K562 (cell line): ENCODE measurements at regions not wholly inside any gene's neighbourhood (a gene's known extent, or its start where the extent isn't known, plus 50 kb on each side); places are given as distances from the start of the nearest gene placed in this dataset.
A peak's percentile ranks its signal among the peaks of the same experiment; 100 is the strongest.

Experiments
- ATAC-seq: fragments of 200-7000 bp; cut with Tn5 transposase; 3 replicates; pipeline ENCODE4 v1.9.1; 2020; ENCODE audit warnings: moderate library complexity
- BruUV-seq: library from RNA; stranded (reverse); fragments of 400-500 nt; replicated peaks from 2 replicates; lab custom pipeline; 2021; lab: Mats Ljungman, UMichigan
- CTCF ChIA-PET: fragments of 300-600 bp; formaldehyde crosslinking; extraction: SDS; loops from one replicate; lab custom pipeline; 2021; ENCODE audit warnings: low intra/inter-chr PET ratio; lab: Yijun Ruan, JAX
- POLR2A ChIA-PET: fragments of 300-600, 350-650 bp; sonication (Branson Sonifier 250); formaldehyde crosslinking; extraction: SDS; loops from one replicate; lab custom pipeline; 2021; ENCODE audit warnings: antibody characterized with exemption, inconsistent platforms; lab: Yijun Ruan, JAX
- DNase-seq, 4 experiments: peaks; one replicate each; pipeline versions ENCODE4 v3.0.0 to v3.0.0-alpha.2; 2011 to 2018; ENCODE audit warnings: low spot score in 3 of 4, mixed read lengths in 3 of 4; ENCODE audit errors: extremely low read depth in 1 of 4
- FAIRE-seq: peaks from 2 replicates; lab custom pipeline; 2011; peaks lifted over from hg19 to GRCh38; lab: Jason Lieb, UNC
- H2AFZ ChIP-seq: 2 replicates; pipeline ENCODE4 v1.6.0; 2011; ENCODE audit warnings: low read depth, low read length, control low read depth, inconsistent platforms
- H3K27ac ChIP-seq: fragments of 200-600 bp; 3 replicates; pipeline ENCODE4 v1.8.0; 2011; ENCODE audit warnings: low read depth, mild to moderate bottlenecking, control low read depth, inconsistent platforms, low read length, moderate library complexity, mixed read lengths; ENCODE audit errors: extremely low read depth
- H3K27me3 ChIP-seq, 2 experiments: fragments of 300-600 bp in 1 of 2; 2 replicates in 1 of 2; 3 replicates in 1 of 2; pipeline versions ENCODE4 v1.6.0 to v1.8.0; 2011; ENCODE audit warnings: inconsistent platforms in 2 of 2, low read length in 2 of 2, mild to moderate bottlenecking in 1 of 2, mixed read lengths in 1 of 2, moderate library complexity in 1 of 2; ENCODE audit not compliant: control insufficient read depth in 2 of 2, insufficient read depth in 2 of 2
- H3K36me3 ChIP-seq: fragments of 300-600 bp; 3 replicates; pipeline ENCODE4 v1.8.0; 2011; ENCODE audit warnings: mild to moderate bottlenecking, low read length, inconsistent platforms; ENCODE audit not compliant: control insufficient read depth, insufficient read depth
- H3K4me1 ChIP-seq, 2 experiments: fragments of 200-600 bp in 1 of 2; replicated peaks in 1 of 2; 2 replicates in 1 of 2; 3 replicates in 1 of 2; pipeline versions ENCODE4 v1.5.1 to v1.8.0; 2011; ENCODE audit warnings: inconsistent platforms in 2 of 2, low read length in 2 of 2, mild to moderate bottlenecking in 1 of 2, mixed read lengths in 1 of 2, moderate library complexity in 1 of 2; ENCODE audit not compliant: control insufficient read depth in 2 of 2, insufficient read depth in 2 of 2
- H3K4me2 ChIP-seq: 2 replicates; pipeline ENCODE4 v1.6.1; 2011; ENCODE audit warnings: low read length, control low read depth, inconsistent platforms, mixed read lengths; ENCODE audit not compliant: insufficient read depth
- H3K4me3 ChIP-seq: fragments of 200-600 bp; sonication (generic), shearing (Covaris generic); 2 replicates; pipeline ENCODE4 v1.5.1; 2016; ENCODE audit warnings: control low read depth, inconsistent platforms
- H3K79me2 ChIP-seq: fragments of 200-600 bp; 3 replicates; pipeline ENCODE4 v1.8.0; 2011; ENCODE audit warnings: low read length, inconsistent platforms; ENCODE audit not compliant: control insufficient read depth, insufficient read depth
- H3K9ac ChIP-seq, 2 experiments: 2 replicates each; pipeline versions ENCODE4 v1.6.0 to v1.6.1; 2011; ENCODE audit warnings: low read depth in 2 of 2, low read length in 2 of 2, control low read depth in 1 of 2, inconsistent platforms in 1 of 2, mild to moderate bottlenecking in 1 of 2, mixed read lengths in 1 of 2; ENCODE audit not compliant: insufficient read depth in 1 of 2
- H3K9me1 ChIP-seq: one replicate; pipeline ENCODE4 v1.6.0; 2011; ENCODE audit warnings: inconsistent platforms, mild to moderate bottlenecking, low read length, moderate library complexity; ENCODE audit not compliant: control insufficient read depth, insufficient read depth
- H3K9me3 ChIP-seq: replicated peaks from 2 replicates; pipeline ENCODE4 v1.5.1; 2011; ENCODE audit warnings: low read depth, low read length, inconsistent platforms; ENCODE audit not compliant: control insufficient read depth, insufficient read depth
- H4K20me1 ChIP-seq: replicated peaks from 2 replicates; pipeline ENCODE4 v1.6.1; 2011; ENCODE audit warnings: low read length, inconsistent platforms, mixed read lengths; ENCODE audit not compliant: control insufficient read depth, insufficient read depth
- BCOR ChIP-seq: fragments of 450-650 bp; IDR thresholded peaks from 2 replicates; pipeline ENCODE4 v1.6.1; 2016
- CBX3 ChIP-seq, 2 experiments: IDR thresholded peaks; 1 replicate in 1 of 2; 2 replicates in 1 of 2; pipeline ENCODE4 v1.6.1; 2012; ENCODE audit warnings: inconsistent platforms in 2 of 2, low read length in 2 of 2, borderline replicate concordance in 1 of 2, control low read depth in 1 of 2
- HMGXB4 ChIP-seq: sonication (generic); formaldehyde crosslinking; IDR thresholded peaks from 2 replicates; pipeline ENCODE4 v1.8.1; 2023; ENCODE audit warnings: mild to moderate bottlenecking, missing genetic modification reagents
- PHF20 ChIP-seq: fragments of 450-650 bp; IDR thresholded peaks from 2 replicates; pipeline ENCODE4 v1.6.1; 2018; ENCODE audit not compliant: partially characterized antibody
- THRB ChIP-seq: fragments of 450-650 bp; formaldehyde crosslinking; conservative IDR thresholded peaks from 2 replicates; pipeline ENCODE4 v1.4.0; 2022; ENCODE audit warnings: mild to moderate bottlenecking, missing genetic modification characterization
- TOE1 ChIP-seq, 2 experiments: fragments of 450-650 bp in 1 of 2; sonication (generic) in 1 of 2; formaldehyde crosslinking in 1 of 2; IDR thresholded peaks; 2 replicates each; pipeline versions ENCODE4 v1.7.1 to v1.8.0; 2016 to 2022; ENCODE audit warnings: borderline replicate concordance in 2 of 2, mild to moderate bottlenecking in 2 of 2, antibody characterized with exemption in 1 of 2, inconsistent platforms in 1 of 2, low read depth in 1 of 2, missing genetic modification reagents in 1 of 2, moderate library complexity in 1 of 2
- U2AF1 ChIP-seq: fragments of 200-400 bp; formaldehyde crosslinking; optimal IDR thresholded peaks from 2 replicates; pipeline ENCODE3; 2017; ENCODE audit warnings: mild to moderate bottlenecking, low read depth, low read length, moderate library complexity
- XRCC3 ChIP-seq: fragments of 450-650 bp; IDR thresholded peaks from 2 replicates; pipeline ENCODE4 v1.6.1; 2017; ENCODE audit warnings: mild to moderate bottlenecking, moderate library complexity
- WGBS: fragments of 100-300 bp; shearing (Covaris generic); methylation state at CpG from one replicate; pipeline ENCODE4 v1.1.6; 2016; ENCODE audit warnings: low coverage, mixed read lengths; ENCODE audit not compliant: insufficient coverage; ENCODE audit errors: missing lambda C conversion rate; 5-methylcytosine and 5-hydroxymethylcytosine counted together
- in situ Hi-C: fragments of 300-500 bp; cut with MboI; formaldehyde crosslinking; loops from 4 replicates; pipeline ENCODE4 v1.15.0; 2018; ENCODE audit warnings: inconsistent platforms, mixed read lengths
- intact Hi-C: fragments of 100-400 bp; cut with micrococcal nuclease; formaldehyde crosslinking; loops from 2 replicates; pipeline ENCODE4 v1.14.2; 2022
- TF ChIP-seq, protein P1 (sequence below): fragments of 450-650 bp; IDR thresholded peaks from 2 replicates; pipeline ENCODE4 v1.6.1; 2018; ENCODE audit warnings: mild to moderate bottlenecking, low read depth; ENCODE audit not compliant: partially characterized antibody
- TF ChIP-seq, protein P2 (sequence below): fragments of 450-650 bp; formaldehyde crosslinking; IDR thresholded peaks from 2 replicates; pipeline ENCODE4 v1.4.0; 2022; ENCODE audit warnings: missing genetic modification characterization

GRCh38 chr6:28707387-28708282, 182.0 kb downstream of the GPX5 start:
- ChIA-PET POLR2A (interaction anchor here (0.6 kb wide), 1 partner anchor 17 kb away, joined by 3 read pairs; no protein-coding TSS in a partner anchor), CTCF (no interaction called here)
- FAIRE-seq (no peak), DNase-seq (no peak), ATAC-seq (no peak)
- H3K4me2 ChIP-seq, result no peak overlapping the region
- H3K9me1 ChIP-seq, result no peaks in the 10 kb centered on the region
- H2AFZ ChIP-seq, result no peak overlapping the region
- no peak overlapping the region for H3K9ac ChIP-seq
- no peaks in the 10 kb centered on the region for H3K27me3 ChIP-seq
- peaks cover 31% of the 10 kb centered on the region for H3K79me2 ChIP-seq
- no TSS peak for BruUV-seq
- WGBS, result 81% methylated on average over 6 of the region's 6 CpGs
- in situ Hi-C loops, result no loop called here
- peaks cover 18% of the 10 kb centered on the region for H3K9me3 ChIP-seq
- no peak overlapping the region for H3K27ac ChIP-seq
- intact Hi-C loops, result no loop called here
- H3K4me3 ChIP-seq, result no peak overlapping the region
- no peaks in the 10 kb centered on the region for H4K20me1 ChIP-seq
- peaks cover 0 to 16% of the 10 kb centered on the region in 2 experiments; a peak in 3 of 5 replicates for H3K4me1 ChIP-seq
- H3K36me3 ChIP-seq, result no peaks in the 10 kb centered on the region; the same call in 2 of the 3 replicates
- TF ChIP-seq HMGXB4 (CRISPR knock-in tag), result no peak
- peak in 1 of 2 experiments; percentile 87; a peak in 2 of 3 replicates for TF ChIP-seq CBX3 (IDR thresholded peaks at IDR 0.05; ENCODE audit: borderline replicate concordance in 1 of 2, low read length in 2 of 2)
- 0 out of 2 replicates have a peak, but pooled peaks have one; percentile 42 for TF ChIP-seq THRB (CRISPR knock-in tag)
- TF ChIP-seq TOE1 (IDR thresholded peaks at IDR 0.05; ENCODE audit: borderline replicate concordance), result 0 out of 2 replicates have a peak, but pooled peaks have one; percentile 25
- TF ChIP-seq TOE1 (CRISPR knock-in tag; IDR thresholded peaks at IDR 0.05; ENCODE audit: borderline replicate concordance, low read depth), result no peak
- TF ChIP-seq, protein P1, sequence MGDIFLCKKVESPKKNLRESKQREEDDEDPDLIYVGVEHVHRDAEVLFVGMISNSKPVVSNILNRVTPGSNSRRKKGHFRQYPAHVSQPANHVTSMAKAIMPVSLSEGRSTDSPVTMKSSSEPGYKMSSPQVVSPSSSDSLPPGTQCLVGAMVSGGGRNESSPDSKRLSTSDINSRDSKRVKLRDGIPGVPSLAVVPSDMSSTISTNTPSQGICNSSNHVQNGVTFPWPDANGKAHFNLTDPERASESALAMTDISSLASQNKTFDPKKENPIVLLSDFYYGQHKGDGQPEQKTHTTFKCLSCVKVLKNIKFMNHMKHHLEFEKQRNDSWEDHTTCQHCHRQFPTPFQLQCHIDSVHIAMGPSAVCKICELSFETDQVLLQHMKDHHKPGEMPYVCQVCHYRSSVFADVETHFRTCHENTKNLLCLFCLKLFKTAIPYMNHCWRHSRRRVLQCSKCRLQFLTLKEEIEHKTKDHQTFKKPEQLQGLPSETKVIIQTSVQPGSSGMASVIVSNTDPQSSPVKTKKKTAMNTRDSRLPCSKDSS, result peak; percentile 81
- TF ChIP-seq U2AF1, result peak; percentile 12
- TF ChIP-seq, protein P2, sequence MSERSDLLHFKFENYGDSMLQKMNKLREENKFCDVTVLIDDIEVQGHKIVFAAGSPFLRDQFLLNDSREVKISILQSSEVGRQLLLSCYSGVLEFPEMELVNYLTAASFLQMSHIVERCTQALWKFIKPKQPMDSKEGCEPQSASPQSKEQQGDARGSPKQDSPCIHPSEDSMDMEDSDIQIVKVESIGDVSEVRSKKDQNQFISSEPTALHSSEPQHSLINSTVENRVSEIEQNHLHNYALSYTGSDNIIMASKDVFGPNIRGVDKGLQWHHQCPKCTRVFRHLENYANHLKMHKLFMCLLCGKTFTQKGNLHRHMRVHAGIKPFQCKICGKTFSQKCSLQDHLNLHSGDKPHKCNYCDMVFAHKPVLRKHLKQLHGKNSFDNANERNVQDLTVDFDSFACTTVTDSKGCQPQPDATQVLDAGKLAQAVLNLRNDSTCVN (CRISPR knock-in tag), result 0 out of 2 replicates have a peak, but pooled peaks have one; percentile 63
- peak; percentile 78 for TF ChIP-seq BCOR
- TF ChIP-seq XRCC3, result peak; percentile 89; the same call in 1 of the 2 replicates
- peak; percentile 25 for TF ChIP-seq PHF20
